ENCODE measurements at regions not wholly inside any gene's neighbourhood (a gene's known extent, or its start where the extent isn't known, plus 50 kb on each side); places are given as distances from the start of the nearest gene placed in this dataset.

- no peak for TF ChIP-seq CTCF (IDR thresholded peaks at IDR 0.05; ENCODE audit: low read depth, low read length)
- TF ChIP-seq POLR2A (IDR thresholded peaks at IDR 0.05; ENCODE audit: extremely low read depth, insufficient read length), result no peak
- TF ChIP-seq MYC (IDR thresholded peaks at IDR 0.05; ENCODE audit: low read depth, low read length), result no peak
Measured at GRCh38 chr10:75344170-75344569, 57.4 kb downstream of the ZNF503 start.

Measured in NB4 (cell line).